ENCODE measurements at regions not wholly inside any gene's neighbourhood (a gene's known extent, or its start where the extent isn't known, plus 50 kb on each side); places are given as distances from the start of the nearest gene placed in this dataset.

DNA sequence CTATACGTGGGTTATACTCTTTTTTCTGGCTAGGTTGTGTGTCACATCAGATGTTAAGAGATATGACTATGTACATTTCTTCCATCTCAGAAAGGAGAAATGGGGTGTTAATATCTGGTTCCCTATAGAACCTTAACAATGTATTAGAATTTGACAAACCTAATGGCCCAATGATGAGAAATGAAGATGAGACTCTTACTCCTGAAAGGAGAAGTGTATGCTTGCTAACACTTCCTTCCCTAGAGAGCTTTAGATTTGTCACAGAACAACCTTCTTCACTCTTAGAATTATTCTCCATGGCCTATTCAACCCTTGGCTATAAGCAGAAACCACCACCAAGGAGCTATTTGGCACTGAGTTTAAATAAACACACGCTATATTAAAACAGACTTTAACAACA is 839.6 kb downstream of the GALC start:
- FAIRE-seq (no peak), DNase-seq (ENCODE audit: low read depth, low spot score) (no peak), ATAC-seq (no peak)
- ChIA-PET POLR2A (no interaction called here), RAD21 (ENCODE audit: unreplicated experiment) (no interaction called here), CTCF (no interaction called here), SMC1A (ENCODE audit: uncharacterized antibody, unreplicated experiment) (no interaction called here)
- BruUV-seq (replicated peaks): no TSS peak
- in situ Hi-C loops (cut with MboI) (no loop called here), intact Hi-C loops (cut with micrococcal nuclease; ENCODE audit: unreplicated experiment) (no loop called here)
- H4K20me1 ChIP-seq (ENCODE audit: control insufficient read depth, insufficient read depth): no peaks in the 10 kb centered on the region
- 52% methylated on average over 2 of the region's 2 CpGs for WGBS (ENCODE audit: insufficient coverage, insufficient replicate concordance, low lambda C conversion rate, missing lambda C conversion rate)
- no peak overlapping the region for H3K4me2 ChIP-seq (ENCODE audit: control insufficient read depth, insufficient read depth)
- no peaks in the 10 kb centered on the region for H3K79me2 ChIP-seq (ENCODE audit: control insufficient read depth, insufficient read depth, low read length)
- H3K4me1 ChIP-seq (ENCODE audit: control insufficient read depth, insufficient read depth, low read length): no peaks in the 10 kb centered on the region
- H3K27ac ChIP-seq (ENCODE audit: control insufficient read depth, insufficient read depth): no peak overlapping the region
- no peak overlapping the region for H3K9ac ChIP-seq (ENCODE audit: control insufficient read depth, insufficient read depth, low read length)
- no peaks in the 10 kb centered on the region for H3K27me3 ChIP-seq (replicated peaks in 1 of 2; ENCODE audit: control insufficient read depth in 2 of 2, insufficient read depth in 2 of 2, low read length in 1 of 2)
- TF ChIP-seq EED (IDR thresholded peaks at IDR 0.05; ENCODE audit: low read depth): no peak
- no peak for TF ChIP-seq ZZZ3 (IDR thresholded peaks at IDR 0.05; ENCODE audit: control insufficient read depth, insufficient read length, low read depth)
- no peak for TF ChIP-seq MEF2A (IDR thresholded peaks at IDR 0.05; ENCODE audit: insufficient read depth, low read depth, low read length)
- no peak for TF ChIP-seq YBX1 (IDR thresholded peaks at IDR 0.05)
- no peak for TF ChIP-seq IRF4 (IDR thresholded peaks at IDR 0.05; ENCODE audit: low read depth, low read length)
- no peak for TF ChIP-seq CHD1 (IDR thresholded peaks at IDR 0.05; ENCODE audit: low read depth, low read length)
- no peak for TF ChIP-seq SMAD5 (IDR thresholded peaks at IDR 0.05; ENCODE audit: low read depth)
- no peak for TF ChIP-seq MTA3 (IDR thresholded peaks at IDR 0.05; ENCODE audit: borderline replicate concordance, low read length)
- TF ChIP-seq, protein P1, sequence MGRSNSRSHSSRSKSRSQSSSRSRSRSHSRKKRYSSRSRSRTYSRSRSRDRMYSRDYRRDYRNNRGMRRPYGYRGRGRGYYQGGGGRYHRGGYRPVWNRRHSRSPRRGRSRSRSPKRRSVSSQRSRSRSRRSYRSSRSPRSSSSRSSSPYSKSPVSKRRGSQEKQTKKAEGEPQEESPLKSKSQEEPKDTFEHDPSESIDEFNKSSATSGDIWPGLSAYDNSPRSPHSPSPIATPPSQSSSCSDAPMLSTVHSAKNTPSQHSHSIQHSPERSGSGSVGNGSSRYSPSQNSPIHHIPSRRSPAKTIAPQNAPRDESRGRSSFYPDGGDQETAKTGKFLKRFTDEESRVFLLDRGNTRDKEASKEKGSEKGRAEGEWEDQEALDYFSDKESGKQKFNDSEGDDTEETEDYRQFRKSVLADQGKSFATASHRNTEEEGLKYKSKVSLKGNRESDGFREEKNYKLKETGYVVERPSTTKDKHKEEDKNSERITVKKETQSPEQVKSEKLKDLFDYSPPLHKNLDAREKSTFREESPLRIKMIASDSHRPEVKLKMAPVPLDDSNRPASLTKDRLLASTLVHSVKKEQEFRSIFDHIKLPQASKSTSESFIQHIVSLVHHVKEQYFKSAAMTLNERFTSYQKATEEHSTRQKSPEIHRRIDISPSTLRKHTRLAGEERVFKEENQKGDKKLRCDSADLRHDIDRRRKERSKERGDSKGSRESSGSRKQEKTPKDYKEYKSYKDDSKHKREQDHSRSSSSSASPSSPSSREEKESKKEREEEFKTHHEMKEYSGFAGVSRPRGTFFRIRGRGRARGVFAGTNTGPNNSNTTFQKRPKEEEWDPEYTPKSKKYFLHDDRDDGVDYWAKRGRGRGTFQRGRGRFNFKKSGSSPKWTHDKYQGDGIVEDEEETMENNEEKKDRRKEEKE (IDR thresholded peaks at IDR 0.05): no peak
- TF ChIP-seq MLLT1 (IDR thresholded peaks at IDR 0.05): no peak
- no peak for TF ChIP-seq FOXK2 (IDR thresholded peaks at IDR 0.05)
- TF ChIP-seq FOS (IDR thresholded peaks at IDR 0.05; ENCODE audit: borderline replicate concordance, extremely low read depth, insufficient read length): no peak
- no peak for TF ChIP-seq ESRRA (IDR thresholded peaks at IDR 0.05; ENCODE audit: low read length)
- TF ChIP-seq ZNF384 (IDR thresholded peaks at IDR 0.05; ENCODE audit: borderline replicate concordance, low read depth, low read length): no peak
- no peak for TF ChIP-seq ATF7 (IDR thresholded peaks at IDR 0.05; ENCODE audit: low read depth)
- no peak for TF ChIP-seq SMAD1 (IDR thresholded peaks at IDR 0.05; ENCODE audit: low read depth, partially characterized antibody)
- TF ChIP-seq WRNIP1 (IDR thresholded peaks at IDR 0.05; ENCODE audit: borderline replicate concordance, low read depth, low read length): no peak
- TF ChIP-seq MEF2B (IDR thresholded peaks at IDR 0.05; ENCODE audit: partially characterized antibody, poor library complexity, severe bottlenecking): no peak
- TF ChIP-seq SUPT20H (IDR thresholded peaks at IDR 0.05; ENCODE audit: borderline replicate concordance, control insufficient read depth, low read depth, low read length): no peak
- H3K4me3 ChIP-seq: no peak overlapping the region
- no peaks in the 10 kb centered on the region for H3K9me3 ChIP-seq (replicated peaks; ENCODE audit: control insufficient read depth, insufficient read depth, low read length)
- H2AFZ ChIP-seq (ENCODE audit: control insufficient read depth, low read depth, low read length): no peak overlapping the region
- H3K36me3 ChIP-seq (ENCODE audit: control insufficient read depth in 2 of 2, insufficient read depth in 2 of 2, low read length in 1 of 2): no peaks in the 10 kb centered on the region
